GM23338 (cell line): ENCODE measurements at regions not wholly inside any gene's neighbourhood (a gene's known extent, or its start where the extent isn't known, plus 50 kb on each side); places are given as distances from the start of the nearest gene placed in this dataset.

Experiments used
- CTCF ChIP-seq, 2 experiments: fragments of 200-600 bp in 1 of 2; sonication (generic) in 1 of 2; conservative IDR thresholded peaks; 2 replicates each; pipeline versions ENCODE4 v1.5.1 to v1.6.1; 2016 to 2017; ENCODE audit warnings: antibody characterized with exemption in 2 of 2, low read depth in 2 of 2, mild to moderate bottlenecking in 2 of 2, moderate library complexity in 1 of 2
- EZH2 ChIP-seq: fragments of 200-600 bp; sonication (generic); IDR thresholded peaks from one replicate; pipeline ENCODE4 v1.8.0; 2017; ENCODE audit warnings: antibody characterized with exemption, mild to moderate bottlenecking, low read depth; ENCODE audit not compliant: unreplicated experiment

- TF ChIP-seq EZH2 (no peak), CTCF (conservative IDR thresholded peaks at IDR 0.05; ENCODE audit: low read depth in 2 of 2) (no peak)
These were observed 52.7 kb downstream of the PTGR3 start for GRCh38 chr18:75156139-75156750.
